ENCODE measurements at regions not wholly inside any gene's neighbourhood (a gene's known extent, or its start where the extent isn't known, plus 50 kb on each side); places are given as distances from the start of the nearest gene placed in this dataset.

DNA sequence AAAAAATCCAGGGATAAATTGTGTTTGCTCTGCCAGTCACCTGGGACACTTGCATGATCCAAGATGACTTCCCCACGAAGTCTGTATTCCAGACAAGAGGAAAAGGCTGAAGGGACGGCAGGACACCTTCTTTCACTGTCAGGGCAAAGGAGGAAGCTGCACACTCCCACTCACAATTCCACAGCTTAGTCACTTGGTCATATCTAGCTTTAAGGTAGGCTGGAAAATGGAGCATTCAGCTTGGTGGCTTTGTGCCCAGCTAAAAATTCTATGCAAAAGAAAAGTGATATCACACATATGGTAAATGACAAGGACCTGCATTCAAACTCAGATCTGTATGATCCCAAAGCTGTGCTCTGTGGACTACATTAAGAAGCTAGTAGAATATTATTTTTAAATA lies 109.2 kb upstream of the TPM1 start:
- TF ChIP-seq, protein P1, sequence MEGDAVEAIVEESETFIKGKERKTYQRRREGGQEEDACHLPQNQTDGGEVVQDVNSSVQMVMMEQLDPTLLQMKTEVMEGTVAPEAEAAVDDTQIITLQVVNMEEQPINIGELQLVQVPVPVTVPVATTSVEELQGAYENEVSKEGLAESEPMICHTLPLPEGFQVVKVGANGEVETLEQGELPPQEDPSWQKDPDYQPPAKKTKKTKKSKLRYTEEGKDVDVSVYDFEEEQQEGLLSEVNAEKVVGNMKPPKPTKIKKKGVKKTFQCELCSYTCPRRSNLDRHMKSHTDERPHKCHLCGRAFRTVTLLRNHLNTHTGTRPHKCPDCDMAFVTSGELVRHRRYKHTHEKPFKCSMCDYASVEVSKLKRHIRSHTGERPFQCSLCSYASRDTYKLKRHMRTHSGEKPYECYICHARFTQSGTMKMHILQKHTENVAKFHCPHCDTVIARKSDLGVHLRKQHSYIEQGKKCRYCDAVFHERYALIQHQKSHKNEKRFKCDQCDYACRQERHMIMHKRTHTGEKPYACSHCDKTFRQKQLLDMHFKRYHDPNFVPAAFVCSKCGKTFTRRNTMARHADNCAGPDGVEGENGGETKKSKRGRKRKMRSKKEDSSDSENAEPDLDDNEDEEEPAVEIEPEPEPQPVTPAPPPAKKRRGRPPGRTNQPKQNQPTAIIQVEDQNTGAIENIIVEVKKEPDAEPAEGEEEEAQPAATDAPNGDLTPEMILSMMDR (IDR thresholded peaks at IDR 0.05; ENCODE audit: low read depth, low read length) = no peak
- no peak for TF ChIP-seq EZH2phosphoT487 (IDR thresholded peaks at IDR 0.05; ENCODE audit: low read depth)

Measured in OCI-LY3 (cell line).